HepG2 (cell line): ENCODE measurements at regions not wholly inside any gene's neighbourhood (a gene's known extent, or its start where the extent isn't known, plus 50 kb on each side); places are given as distances from the start of the nearest gene placed in this dataset.

Experiments used
- CTCF ChIP-seq: sonication (generic); formaldehyde crosslinking; IDR thresholded peaks from 2 replicates; pipeline ENCODE4 v1.5.0; 2020; ENCODE audit warnings: mild to moderate bottlenecking, missing genetic modification reagents, moderate library complexity
- KDM2A ChIP-seq: sonication (generic); formaldehyde crosslinking; IDR thresholded peaks from 2 replicates; pipeline ENCODE4 v1.4.0; 2020; ENCODE audit warnings: low read depth, missing genetic modification reagents, borderline replicate concordance
- MBD4 ChIP-seq: IDR thresholded peaks from 2 replicates; pipeline ENCODE4 v1.6.1; 2012; ENCODE audit warnings: low read length, inconsistent platforms, borderline replicate concordance
- REST ChIP-seq, 2 experiments: IDR thresholded peaks; 2 replicates each; pipeline ENCODE4 v1.6.1; 2011 to 2012; ENCODE audit warnings: low read length in 2 of 2, borderline replicate concordance in 1 of 2, low read depth in 1 of 2, mild to moderate bottlenecking in 1 of 2, moderate library complexity in 1 of 2
- SKI ChIP-seq: fragments of 450-650 bp; IDR thresholded peaks from one replicate; pipeline ENCODE4 v1.6.1; 2018; ENCODE audit warnings: mild to moderate bottlenecking; ENCODE audit not compliant: partially characterized antibody
- SMARCE1 ChIP-seq: fragments of 450-650 bp; IDR thresholded peaks from 2 replicates; pipeline ENCODE4 v1.6.1; 2017; ENCODE audit warnings: borderline replicate concordance
- SRF ChIP-seq: IDR thresholded peaks from 2 replicates; pipeline ENCODE4 v1.6.1; 2011; ENCODE audit warnings: mild to moderate bottlenecking, low read depth, low read length, moderate library complexity

GRCh38 chr3:187448674-187449073 is 80.5 kb downstream of the RTP4 start:
- no peak for TF ChIP-seq MBD4
- TF ChIP-seq REST (IDR thresholded peaks at IDR 0.05; ENCODE audit: borderline replicate concordance in 1 of 2, low read depth in 1 of 2, low read length in 2 of 2), result no peak
- no peak for TF ChIP-seq SRF
- TF ChIP-seq KDM2A, result no peak
- TF ChIP-seq SKI, result no peak
- TF ChIP-seq SMARCE1, result no peak
- no peak for TF ChIP-seq CTCF (CRISPR knock-in tag)
